ENCODE measurements at regions not wholly inside any gene's neighbourhood (a gene's known extent, or its start where the extent isn't known, plus 50 kb on each side); places are given as distances from the start of the nearest gene placed in this dataset.

DNA sequence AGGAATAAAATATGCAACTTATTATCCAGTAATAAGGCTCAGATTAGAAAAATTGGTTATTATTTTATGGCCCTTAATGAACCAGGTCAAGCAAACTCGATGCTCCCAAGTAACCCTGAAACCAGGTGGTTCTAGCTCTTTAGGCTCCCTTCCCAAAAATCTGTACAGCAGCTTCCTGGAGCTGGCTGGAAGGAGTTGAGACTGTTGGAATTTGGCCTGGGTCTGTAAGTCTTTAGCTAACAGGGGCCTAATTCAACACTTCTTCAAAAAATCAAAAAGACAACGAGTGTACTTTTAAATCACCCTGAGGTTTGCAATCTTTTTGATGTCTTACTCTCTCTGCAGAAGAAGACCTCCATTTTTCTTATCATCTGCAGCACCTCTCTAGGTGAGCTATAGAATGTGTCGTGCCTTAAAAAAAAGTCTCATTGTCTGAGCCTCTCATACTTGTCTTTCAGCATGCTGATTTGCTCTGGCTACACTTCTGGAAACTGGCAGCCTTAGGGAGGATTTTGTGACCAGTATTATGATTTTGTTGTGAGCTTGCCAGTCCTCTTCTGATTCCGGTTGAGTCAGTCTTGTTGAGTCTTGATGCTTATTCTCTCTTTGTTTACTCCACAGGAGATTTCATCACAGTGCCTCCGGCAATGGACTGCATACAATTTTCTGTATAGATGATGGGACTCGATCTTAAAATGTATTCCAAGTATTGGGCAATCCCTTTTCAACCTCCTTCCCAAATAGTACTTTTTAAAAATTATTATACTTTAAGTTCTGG lies 235.0 kb upstream of the KBTBD8 start:
- TF ChIP-seq, protein P1, sequence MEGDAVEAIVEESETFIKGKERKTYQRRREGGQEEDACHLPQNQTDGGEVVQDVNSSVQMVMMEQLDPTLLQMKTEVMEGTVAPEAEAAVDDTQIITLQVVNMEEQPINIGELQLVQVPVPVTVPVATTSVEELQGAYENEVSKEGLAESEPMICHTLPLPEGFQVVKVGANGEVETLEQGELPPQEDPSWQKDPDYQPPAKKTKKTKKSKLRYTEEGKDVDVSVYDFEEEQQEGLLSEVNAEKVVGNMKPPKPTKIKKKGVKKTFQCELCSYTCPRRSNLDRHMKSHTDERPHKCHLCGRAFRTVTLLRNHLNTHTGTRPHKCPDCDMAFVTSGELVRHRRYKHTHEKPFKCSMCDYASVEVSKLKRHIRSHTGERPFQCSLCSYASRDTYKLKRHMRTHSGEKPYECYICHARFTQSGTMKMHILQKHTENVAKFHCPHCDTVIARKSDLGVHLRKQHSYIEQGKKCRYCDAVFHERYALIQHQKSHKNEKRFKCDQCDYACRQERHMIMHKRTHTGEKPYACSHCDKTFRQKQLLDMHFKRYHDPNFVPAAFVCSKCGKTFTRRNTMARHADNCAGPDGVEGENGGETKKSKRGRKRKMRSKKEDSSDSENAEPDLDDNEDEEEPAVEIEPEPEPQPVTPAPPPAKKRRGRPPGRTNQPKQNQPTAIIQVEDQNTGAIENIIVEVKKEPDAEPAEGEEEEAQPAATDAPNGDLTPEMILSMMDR (IDR thresholded peaks at IDR 0.05), result no peak
- no peak for TF ChIP-seq POLR2A (IDR thresholded peaks at IDR 0.05)
